Endothelial cell of hepatic sinusoid (primary cell): ENCODE measurements at regions not wholly inside any gene's neighbourhood (a gene's known extent, or its start where the extent isn't known, plus 50 kb on each side); places are given as distances from the start of the nearest gene placed in this dataset.

Experiments
- in situ Hi-C: cut with HindIII; loops from 2 replicates; pipeline ENCODE4 v1.10.0; 2017; ENCODE audit warnings: low sequenced_read_pairs

GRCh38 chr2:204012072-204012653 is 75.6 kb downstream of the ICOS start:
- in situ Hi-C loops, result no loop called here

- in situ Hi-C loops, result no loop called here
Observed at GRCh38 chr2:204015118-204015843, 78.7 kb downstream of the ICOS start.

GRCh38 chr2:204018717-204019116 is 82.2 kb downstream of the ICOS start:
- in situ Hi-C loops, result no loop called here

- in situ Hi-C loops, result no loop called here
Observed at GRCh38 chr2:204019572-204020501, 83.3 kb downstream of the ICOS start.

DNA sequence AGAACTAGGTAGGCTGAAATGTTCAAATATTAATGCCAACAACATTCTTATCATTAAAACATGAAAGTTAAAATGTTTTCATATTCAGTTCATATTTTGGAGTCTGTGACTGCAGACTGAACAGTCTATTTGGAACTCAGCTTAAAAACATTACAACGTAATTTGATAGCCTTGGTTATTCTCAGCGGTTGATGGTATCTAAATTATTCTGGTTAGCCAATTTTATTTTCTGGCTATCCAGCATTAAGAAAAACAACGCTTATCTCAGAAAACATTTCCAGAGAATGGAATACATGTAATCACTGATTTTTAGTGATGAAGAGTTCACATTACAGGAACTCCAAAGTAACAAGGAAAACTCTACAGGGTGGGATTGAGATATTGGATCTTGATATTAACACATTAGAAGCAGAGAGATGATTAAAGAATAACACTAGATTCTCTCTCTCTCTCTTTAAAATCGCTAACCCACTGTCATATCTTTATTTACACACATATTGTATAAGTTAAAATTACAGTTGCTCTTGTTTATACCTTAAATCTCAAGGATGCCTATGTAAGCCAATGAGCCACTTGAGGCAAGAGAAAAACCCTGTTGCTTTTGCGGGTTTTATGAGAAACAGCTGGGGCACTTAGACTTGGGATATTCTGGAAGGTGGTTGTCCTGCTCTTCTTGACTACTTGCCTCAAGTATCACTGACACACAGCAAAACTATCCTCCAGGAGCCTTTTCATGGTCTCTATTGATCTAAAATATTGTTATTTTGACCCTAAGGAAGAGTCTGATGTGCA is 84.9 kb downstream of the ICOS start:
- in situ Hi-C loops, result no loop called here

DNA sequence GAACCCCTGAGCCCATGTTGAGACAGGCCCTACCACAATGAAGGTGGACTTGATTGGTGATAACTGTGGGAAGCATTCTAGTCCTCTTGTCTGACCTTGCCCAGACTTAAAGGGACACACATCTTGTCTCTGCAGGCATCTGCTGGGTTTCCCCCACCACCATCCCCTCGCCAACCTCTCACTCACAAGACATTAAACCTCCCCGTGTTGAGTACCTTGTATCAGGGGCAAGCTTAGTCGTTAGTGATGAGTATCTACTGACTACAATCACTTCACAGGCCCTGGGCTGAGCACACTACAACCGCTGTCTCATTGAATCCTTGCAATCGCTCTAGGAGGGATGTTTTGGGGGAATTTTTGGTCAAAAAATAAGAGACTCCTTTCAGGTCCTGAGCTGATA is 86.0 kb downstream of the ICOS start:
- in situ Hi-C loops, result no loop called here

- in situ Hi-C loops, result no loop called here
Observed at GRCh38 chr2:204023088-204023487, 86.5 kb downstream of the ICOS start.

DNA sequence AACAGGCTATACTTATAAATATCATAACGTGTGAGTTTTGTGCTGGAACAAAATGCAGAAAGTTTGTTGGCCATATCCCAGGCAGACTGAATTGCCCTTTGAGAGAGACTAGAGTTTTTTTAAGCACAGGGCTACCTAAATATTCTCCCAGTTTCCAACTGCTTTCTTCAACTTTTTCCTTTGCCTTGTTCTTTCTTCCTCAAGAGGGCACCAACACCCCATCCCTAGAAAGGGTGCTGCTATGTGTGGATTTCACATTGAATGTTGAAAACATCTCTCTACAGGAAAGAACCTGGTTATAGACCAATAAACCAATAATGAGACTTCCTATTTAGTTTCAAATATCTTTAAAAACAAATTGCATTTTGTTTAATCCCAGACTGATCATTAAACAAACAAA is 87.9 kb downstream of the ICOS start:
- in situ Hi-C loops, result no loop called here

- in situ Hi-C loops, result no loop called here
Observed at GRCh38 chr2:204024906-204025475, 88.4 kb downstream of the ICOS start.

GRCh38 chr2:204026294-204026693 is 89.7 kb downstream of the ICOS start:
- in situ Hi-C loops, result no loop called here

GRCh38 chr2:204027091-204027490 is 90.5 kb downstream of the ICOS start:
- in situ Hi-C loops, result no loop called here

GRCh38 chr2:204030322-204030721 is 93.8 kb downstream of the ICOS start:
- in situ Hi-C loops, result no loop called here

- in situ Hi-C loops, result no loop called here
Observed at GRCh38 chr2:204031056-204031455, 94.5 kb downstream of the ICOS start.

- in situ Hi-C loops, result no loop called here
Observed at GRCh38 chr2:204032301-204032700, 95.7 kb downstream of the ICOS start.

GRCh38 chr2:204033611-204034495 is 97.3 kb downstream of the ICOS start:
- in situ Hi-C loops, result no loop called here

- in situ Hi-C loops, result no loop called here
Observed at GRCh38 chr2:204036706-204037105, 100.1 kb downstream of the ICOS start.

- in situ Hi-C loops, result no loop called here
Observed at GRCh38 chr2:204037286-204037685, 100.7 kb downstream of the ICOS start.

GRCh38 chr2:204039298-204039838 is 102.8 kb downstream of the ICOS start:
- in situ Hi-C loops, result no loop called here

GRCh38 chr2:204040016-204040415 is 103.5 kb downstream of the ICOS start:
- in situ Hi-C loops, result no loop called here
